Mesodermal cell (in vitro differentiated cells): ENCODE measurements at regions not wholly inside any gene's neighbourhood (a gene's known extent, or its start where the extent isn't known, plus 50 kb on each side); places are given as distances from the start of the nearest gene placed in this dataset.
"Not testable (repeated sequence)": the region's sequence is repeated elsewhere in the genome, so short reads cannot be mapped to it uniquely, and the experiment has no call there.

ENCODE experiments used
- H3K27ac ChIP-seq: 2 replicates; pipeline ENCODE4 v1.7.0; 2013; ENCODE audit warnings: mild to moderate bottlenecking, low read depth, low read length, moderate library complexity; ENCODE audit not compliant: severe bottlenecking
- H3K36me3 ChIP-seq: 2 replicates; pipeline ENCODE4 v1.7.1; 2013; ENCODE audit warnings: mild to moderate bottlenecking, low read length, moderate library complexity; ENCODE audit not compliant: control insufficient read depth, insufficient read depth
- H3K4me1 ChIP-seq: one replicate; pipeline ENCODE4 v1.7.1; 2013; ENCODE audit warnings: mild to moderate bottlenecking, low read length; ENCODE audit not compliant: insufficient read depth, control insufficient read depth, poor library complexity, severe bottlenecking
- H3K4me3 ChIP-seq: 2 replicates; pipeline ENCODE4 v1.7.0; 2013; ENCODE audit warnings: low read length, control low read depth, mild to moderate bottlenecking; ENCODE audit not compliant: insufficient read depth, poor library complexity, severe bottlenecking; ENCODE audit errors: extremely low read depth
- H3K9me3 ChIP-seq: 2 replicates; pipeline ENCODE4 v1.7.1; 2013; ENCODE audit warnings: mild to moderate bottlenecking, low read length, moderate library complexity; ENCODE audit not compliant: control insufficient read depth
- WGBS, 2 experiments: methylation state at CpG; one replicate each; pipeline ENCODE4 v1.1.5; 2013; ENCODE audit warnings: missing lambda C conversion rate in 2 of 2; ENCODE audit not compliant: insufficient coverage in 2 of 2; 5-methylcytosine and 5-hydroxymethylcytosine counted together

- whole genome bisulfite sequencing, 2 experiments, result 74 to 77% methylated on average over 24 to 28 of the region's 34 CpGs
These were observed 69.5 kb upstream of the EPHB3 start for GRCh38 chr3:184491867-184492615.

DNA sequence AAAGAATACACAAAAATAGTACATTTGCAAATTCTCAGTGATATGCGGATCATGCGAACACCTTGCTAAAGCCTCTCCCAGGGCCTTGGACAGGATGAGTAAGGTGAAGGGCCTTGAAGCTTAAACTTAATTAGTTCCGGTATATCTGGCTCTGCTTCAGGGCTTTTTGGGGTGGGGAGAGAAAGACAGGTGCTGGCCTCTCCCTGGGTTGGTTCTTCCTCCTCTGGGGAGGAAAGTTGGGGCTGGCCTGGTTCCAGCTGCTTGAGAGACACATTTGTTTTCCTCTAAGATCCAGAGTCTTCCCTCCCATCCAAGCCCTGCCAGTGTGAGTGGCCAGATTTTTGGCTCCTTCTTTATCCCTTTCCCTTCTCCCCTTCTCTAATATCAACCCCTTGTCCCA is 64.7 kb upstream of the EPHB3 start:
- H3K4me1 ChIP-seq, result no peaks in the 10 kb centered on the region
- no peak overlapping the region for H3K27ac ChIP-seq
- H3K9me3 ChIP-seq, result no peaks in the 10 kb centered on the region
- 100% methylated on average over 2 to 3 of the region's 3 CpGs for WGBS, 2 experiments
- H3K36me3 ChIP-seq, result no peaks in the 10 kb centered on the region
- H3K4me3 ChIP-seq, result no peak overlapping the region

More at GRCh38 chr3:184491867-184492615, 69.5 kb upstream of the EPHB3 start:
- H3K9me3 ChIP-seq, result no peaks in the 10 kb centered on the region
- no peak overlapping the region for H3K4me3 ChIP-seq
- no peaks in the 10 kb centered on the region for H3K36me3 ChIP-seq
- H3K4me1 ChIP-seq, result no peaks in the 10 kb centered on the region
- no peak overlapping the region for H3K27ac ChIP-seq

DNA sequence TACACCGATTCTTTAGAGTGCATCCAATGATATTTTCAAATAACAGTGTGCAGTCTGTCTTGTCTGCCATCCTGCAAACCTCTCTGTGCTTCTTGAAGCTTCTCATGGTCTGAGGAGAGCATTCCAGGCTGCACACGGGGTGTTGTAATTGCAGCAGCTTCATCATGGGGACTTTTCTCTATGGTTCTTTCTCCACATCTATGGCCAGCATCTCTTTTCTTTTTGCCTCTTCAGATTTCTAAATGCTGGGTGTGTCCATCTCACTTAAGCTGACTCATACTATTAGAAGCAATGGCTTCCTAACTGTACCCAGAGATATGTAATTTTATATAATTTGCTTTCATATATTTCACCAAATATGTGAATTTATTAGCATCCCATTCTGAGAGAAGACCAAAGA is 63.8 kb upstream of the EPHB3 start:
- H3K4me3 ChIP-seq, result no peak overlapping the region
- no peaks in the 10 kb centered on the region for H3K9me3 ChIP-seq
- WGBS, 2 experiments, result 82 to 100% methylated on average over 1 to 2 of the region's 2 CpGs
- H3K4me1 ChIP-seq, result no peaks in the 10 kb centered on the region
- no peak overlapping the region for H3K27ac ChIP-seq
- no peaks in the 10 kb centered on the region for H3K36me3 ChIP-seq

DNA sequence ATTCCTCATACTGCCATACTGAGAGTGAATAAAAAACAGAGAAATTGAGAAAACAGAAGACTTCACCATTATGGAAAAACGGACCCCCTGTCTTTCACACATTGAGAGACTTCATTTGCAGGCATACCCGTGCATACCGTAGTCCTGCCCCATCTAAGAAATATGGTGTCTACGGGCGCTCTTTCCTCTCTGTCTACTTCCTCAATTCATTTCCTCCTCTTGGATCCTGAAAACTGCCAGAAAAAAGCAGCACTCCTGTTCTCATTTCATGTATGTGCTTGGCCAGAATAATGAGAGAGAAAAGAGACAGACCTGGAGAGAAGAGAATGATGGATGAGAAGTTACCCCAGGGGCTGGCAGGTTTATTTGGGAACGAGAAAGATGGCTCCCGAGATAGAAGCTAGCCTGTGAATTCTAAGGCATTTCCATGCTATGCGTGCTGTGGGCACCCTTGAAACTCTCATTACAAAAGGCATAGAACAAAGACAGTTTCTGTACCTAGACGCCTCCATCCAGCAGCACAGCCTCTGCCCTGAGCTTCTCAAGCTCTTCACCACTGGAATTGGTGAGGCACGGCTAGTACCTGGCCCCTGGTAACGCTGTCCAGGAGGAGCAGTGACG is 62.5 kb upstream of the EPHB3 start:
- Histone ChIP-seq H3K27ac (no peak overlapping the region), H3K4me3 (no peak overlapping the region), H3K4me1 (no peaks in the 10 kb centered on the region), H3K36me3 (no peaks in the 10 kb centered on the region), H3K9me3 (no peaks in the 10 kb centered on the region)
- WGBS, 2 experiments, result 86 to 90% methylated on average over 10 to 12 of the region's 12 CpGs

DNA sequence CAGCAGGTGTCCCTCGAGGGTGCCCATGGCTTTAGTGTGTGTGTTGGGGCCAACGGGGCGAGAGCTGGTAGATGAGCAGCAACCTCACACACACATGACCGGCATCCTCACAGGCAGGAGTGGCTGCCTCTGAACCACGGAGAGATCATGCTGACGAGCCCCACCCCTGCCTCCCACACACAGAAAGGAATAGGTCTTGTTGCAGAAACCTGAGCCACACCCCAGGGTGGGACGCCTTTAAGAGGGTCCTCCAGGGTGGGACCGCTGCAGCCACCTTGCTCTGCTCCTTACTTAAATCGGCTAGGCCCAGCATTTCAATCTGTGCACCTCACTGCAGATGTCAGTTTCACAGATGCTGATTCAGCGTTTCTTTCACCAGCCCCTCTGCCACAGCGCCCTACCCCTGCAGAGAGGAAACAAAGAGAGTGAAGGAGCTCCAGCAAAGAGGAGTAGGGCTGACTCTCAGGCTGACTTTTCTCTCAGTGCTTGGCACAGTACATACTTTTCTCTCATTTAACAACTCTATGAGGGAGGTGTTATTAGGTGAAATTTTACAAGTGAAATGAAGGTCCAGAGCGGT is 61.2 kb upstream of the EPHB3 start:
- Histone ChIP-seq H3K27ac (no peak overlapping the region), H3K36me3 (no peaks in the 10 kb centered on the region), H3K4me1 (no peaks in the 10 kb centered on the region), H3K9me3 (no peaks in the 10 kb centered on the region), H3K4me3 (no peak overlapping the region)
- WGBS, 2 experiments, result 72 to 78% methylated on average over 8 to 9 of the region's 12 CpGs

- H3K36me3 ChIP-seq, result no peaks in the 10 kb centered on the region
- no peaks in the 10 kb centered on the region for H3K4me1 ChIP-seq
- no peaks in the 10 kb centered on the region for H3K9me3 ChIP-seq
- no peak overlapping the region for H3K4me3 ChIP-seq
- WGBS, 2 experiments, result 67% methylated on average over 1 of the region's 4 CpGs; no CpG with 5 or more reads in 1 of the 2 experiments
- H3K27ac ChIP-seq, result no peak overlapping the region
These were observed 59.4 kb upstream of the EPHB3 start for GRCh38 chr3:184502123-184502667.

DNA sequence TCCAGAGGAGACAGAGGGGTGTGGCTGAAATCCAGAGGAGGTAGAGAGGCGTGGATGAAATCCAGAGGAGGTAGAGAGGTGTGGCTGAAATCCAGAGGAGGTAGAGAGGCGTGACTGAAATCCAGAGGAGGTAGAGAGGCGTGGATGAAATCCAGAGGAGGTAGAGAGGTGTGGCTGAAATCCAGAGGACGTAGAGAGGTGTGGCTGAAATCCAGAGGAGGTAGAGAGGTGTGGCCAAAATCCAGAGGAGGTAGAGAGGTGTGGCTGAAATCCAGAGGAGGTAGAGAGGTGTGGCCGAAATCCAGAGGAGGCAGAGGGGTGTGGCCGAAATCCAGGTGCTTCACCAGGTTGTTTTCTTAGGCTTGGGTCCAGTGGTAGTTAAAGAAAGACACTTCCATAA is 58.7 kb upstream of the EPHB3 start:
- 60 to 72% methylated on average over 2 to 3 of the region's 6 CpGs for WGBS, 2 experiments
- not testable (repeated sequence) for H3K36me3 ChIP-seq, H3K4me1 ChIP-seq

DNA sequence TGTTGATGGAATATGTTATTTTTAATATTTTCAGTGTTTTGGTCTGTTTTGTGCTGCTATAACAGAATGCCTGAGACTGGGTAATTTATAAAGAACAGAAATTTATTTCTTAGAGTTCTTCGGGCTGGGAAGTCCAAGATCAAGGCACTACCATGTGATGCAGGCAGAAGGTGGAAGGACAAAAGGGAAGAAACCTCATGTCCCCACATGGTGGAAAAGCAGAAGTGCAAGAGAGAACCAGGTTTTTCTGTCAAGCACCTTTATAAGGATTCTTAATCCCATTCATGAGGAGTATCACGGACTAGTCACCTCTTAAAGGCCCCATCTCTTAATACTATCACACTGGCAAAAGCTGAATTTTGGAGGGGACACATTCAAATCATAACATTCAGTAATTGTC is 57.9 kb upstream of the EPHB3 start:
- Histone ChIP-seq H3K27ac (no peak overlapping the region), H3K9me3 (no peaks in the 10 kb centered on the region), H3K4me3 (no peak overlapping the region), H3K36me3 (no peaks in the 10 kb centered on the region), H3K4me1 (no peaks in the 10 kb centered on the region)
- WGBS, 2 experiments, result 52 to 89% methylated on average over 2 of the region's 2 CpGs

More for the DNA sequence above, 58.7 kb upstream of the EPHB3 start:
- H3K27ac ChIP-seq, H3K4me3 ChIP-seq, H3K9me3 ChIP-seq: not testable (repeated sequence)

- Histone ChIP-seq H3K4me3 (no peak overlapping the region), H3K27ac (no peak overlapping the region), H3K4me1 (no peaks in the 10 kb centered on the region), H3K9me3 (no peaks in the 10 kb centered on the region), H3K36me3 (no peaks in the 10 kb centered on the region)
- 94 to 97% methylated on average over 3 to 7 of the region's 9 CpGs for WGBS, 2 experiments
These were observed 56.3 kb upstream of the EPHB3 start for GRCh38 chr3:184505076-184505878.

DNA sequence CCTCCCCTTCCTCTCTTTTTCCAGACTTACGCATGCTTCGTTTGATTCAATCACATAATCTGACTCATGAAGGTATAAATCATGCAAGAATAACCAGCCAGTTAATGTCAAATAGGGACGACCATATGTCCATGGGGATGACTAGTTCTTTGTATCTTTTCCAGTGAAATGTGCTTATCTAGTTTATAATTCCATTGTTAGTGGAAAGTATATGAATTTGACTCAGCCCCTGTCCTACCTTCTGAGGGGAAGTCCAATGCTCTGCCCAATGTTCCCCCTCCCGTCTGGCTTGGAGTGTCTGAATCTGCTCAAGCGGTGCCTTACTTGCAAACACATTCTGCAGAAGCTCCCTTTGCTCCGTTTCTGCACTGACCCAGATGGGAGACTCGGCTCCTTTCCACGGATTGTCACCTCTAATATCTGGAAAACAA is 55.0 kb upstream of the EPHB3 start:
- Histone ChIP-seq H3K9me3 (no peaks in the 10 kb centered on the region), H3K4me3 (no peak overlapping the region), H3K36me3 (no peaks in the 10 kb centered on the region), H3K4me1 (no peaks in the 10 kb centered on the region), H3K27ac (no peak overlapping the region)
- 66 to 68% methylated on average over 2 to 3 of the region's 8 CpGs for WGBS, 2 experiments
